HG03378 (cell line): ENCODE measurements at regions not wholly inside any gene's neighbourhood (a gene's known extent, or its start where the extent isn't known, plus 50 kb on each side); places are given as distances from the start of the nearest gene placed in this dataset.
"Not testable (repeated sequence)": the region's sequence is repeated elsewhere in the genome, so short reads cannot be mapped to it uniquely, and the experiment has no call there.

Experiments
- ATAC-seq: cut with Tn5 transposase; IDR thresholded peaks from one replicate; pipeline ENCODE4 v1.9.1; 2021; ENCODE audit warnings: mild to moderate bottlenecking, moderate library complexity; ENCODE audit not compliant: unreplicated experiment

GRCh38 chr5:27463446-27464149 lies 425.2 kb upstream of the CDH9 start:
- no peak for ATAC-seq

- no peak for ATAC-seq
Observed at GRCh38 chr5:27462936-27463335, 424.6 kb upstream of the CDH9 start.

DNA sequence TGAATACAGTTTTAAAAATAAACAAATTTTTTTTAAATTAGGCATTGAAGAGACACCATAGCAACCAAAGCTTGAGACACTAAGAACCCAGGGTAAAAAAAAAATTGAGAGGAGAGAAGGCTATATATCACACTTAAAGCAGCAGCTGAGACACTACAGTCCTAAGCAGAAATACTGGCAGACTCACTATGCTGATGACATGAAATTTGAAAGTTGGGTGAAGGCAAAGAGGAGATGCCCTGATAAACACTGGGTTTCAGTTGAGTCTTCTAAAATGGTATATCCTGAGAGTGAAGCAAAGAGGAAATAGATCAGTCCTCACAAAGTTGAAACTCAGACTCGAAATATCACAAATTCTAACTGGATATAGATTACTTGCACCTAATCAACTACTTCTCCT lies 419.9 kb upstream of the CDH9 start:
- no peak for ATAC-seq

- ATAC-seq: no peak
Observed at GRCh38 chr5:27451377-27451776, 413.0 kb upstream of the CDH9 start.

DNA sequence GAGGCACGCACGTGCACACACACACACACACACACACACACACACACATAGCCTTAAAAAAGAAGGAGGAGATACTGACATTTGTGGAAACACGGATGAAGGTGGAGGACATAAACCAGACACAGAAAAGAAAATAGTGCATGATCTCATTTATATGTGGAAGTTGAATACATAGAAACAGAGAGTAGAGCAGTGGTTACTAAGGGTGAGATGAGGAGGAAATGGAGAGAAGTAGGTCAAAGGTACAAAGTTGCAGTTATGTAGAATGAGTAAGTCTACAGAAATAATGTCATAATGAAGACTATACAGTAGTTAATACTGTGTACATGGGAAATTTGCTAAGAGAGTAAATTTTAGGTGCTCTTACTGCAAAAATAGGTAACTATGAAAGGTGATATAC lies 412.2 kb upstream of the CDH9 start:
- ATAC-seq: no peak

DNA sequence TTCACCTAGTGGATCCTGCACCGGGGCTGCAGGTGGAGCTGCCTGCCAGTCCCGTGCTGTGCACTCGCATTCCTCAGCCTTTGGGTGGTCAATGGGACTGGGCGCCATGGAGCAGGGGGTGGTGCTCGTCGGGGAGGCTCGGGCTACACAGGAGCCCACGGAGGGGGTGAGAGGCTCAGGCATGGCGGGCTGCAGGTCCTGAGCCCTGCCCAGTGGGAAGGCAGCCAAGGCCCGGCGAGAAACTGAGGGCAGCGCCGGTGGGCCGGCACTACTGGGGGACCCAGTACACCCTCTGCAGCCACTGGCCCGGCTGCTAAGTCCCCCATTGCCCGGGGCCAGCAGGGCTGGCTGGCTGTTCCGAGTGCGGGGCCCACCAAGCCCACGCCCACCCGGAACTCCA lies 401.0 kb upstream of the CDH9 start:
- ATAC-seq: not testable (repeated sequence)

- no peak for ATAC-seq
Observed at GRCh38 chr5:27437594-27438200, 399.3 kb upstream of the CDH9 start.

DNA sequence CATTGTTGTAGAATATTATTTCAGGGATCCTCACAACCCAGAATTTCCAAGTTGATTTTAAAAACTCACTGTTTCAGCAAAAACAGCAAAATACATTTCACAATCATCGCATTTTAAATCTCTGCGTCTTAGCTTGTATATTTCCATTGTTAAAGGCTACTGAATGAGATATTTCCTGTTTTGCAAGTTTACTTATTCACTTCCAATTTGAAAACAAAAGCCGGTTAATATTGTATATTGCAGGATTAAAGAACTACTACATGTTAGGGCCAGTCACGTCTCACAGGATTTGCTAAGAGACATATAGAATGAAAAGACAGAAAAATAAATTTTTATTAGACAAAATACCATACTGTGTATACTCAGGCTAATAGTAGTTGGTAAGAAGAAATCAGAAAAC lies 395.9 kb upstream of the CDH9 start:
- no peak for ATAC-seq

GRCh38 chr5:27414099-27414498 lies 375.7 kb upstream of the CDH9 start:
- no peak for ATAC-seq

GRCh38 chr5:27412384-27412783 lies 374.0 kb upstream of the CDH9 start:
- ATAC-seq: no peak

DNA sequence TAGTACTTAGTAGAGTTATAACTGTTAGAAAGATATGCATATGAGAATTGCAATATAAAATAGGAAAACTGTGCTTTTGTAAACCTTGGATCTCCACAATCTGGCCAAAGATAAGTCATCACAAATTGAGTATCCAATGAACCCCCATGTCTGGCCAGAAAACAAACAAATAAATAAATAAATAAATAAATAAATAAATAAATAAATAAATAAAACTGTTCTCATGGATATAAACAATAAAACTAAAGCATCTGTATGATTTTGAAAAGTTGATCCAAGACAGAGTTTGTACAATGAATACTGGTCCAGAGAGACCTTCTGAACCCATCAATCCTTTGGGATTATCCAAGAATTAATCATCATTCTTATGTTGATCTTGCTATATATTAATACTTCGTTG lies 367.6 kb upstream of the CDH9 start:
- ATAC-seq: no peak

DNA sequence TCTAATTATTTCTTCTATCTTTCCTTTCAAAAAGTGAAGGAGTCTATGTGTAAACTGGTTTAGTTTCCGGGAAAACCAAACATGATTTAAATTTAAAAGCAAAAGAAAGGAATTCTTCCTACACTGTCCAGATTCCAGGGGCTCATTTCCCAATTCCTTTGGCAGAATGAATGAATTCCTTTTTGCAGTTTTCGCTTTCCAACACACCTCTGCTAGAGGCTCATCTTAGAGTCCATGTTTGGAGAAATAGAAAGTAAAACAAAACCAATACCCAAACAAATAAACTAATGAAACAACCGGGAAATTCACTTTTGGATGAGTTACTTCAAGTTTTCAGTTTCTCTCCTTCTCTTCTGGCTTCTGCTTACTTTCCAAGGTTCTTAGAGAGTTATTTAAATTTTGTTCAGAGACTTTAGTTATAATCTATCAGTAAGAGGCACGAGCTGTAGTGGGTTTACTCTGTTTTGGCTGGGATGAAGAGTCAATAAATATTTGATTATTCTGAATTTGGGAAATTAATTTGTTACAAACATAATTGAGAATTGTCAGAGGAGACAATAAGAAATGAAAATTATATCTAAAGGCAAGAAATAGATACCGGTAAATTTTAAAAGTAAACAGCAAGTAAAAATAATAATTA lies 365.0 kb upstream of the CDH9 start:
- no peak for ATAC-seq

DNA sequence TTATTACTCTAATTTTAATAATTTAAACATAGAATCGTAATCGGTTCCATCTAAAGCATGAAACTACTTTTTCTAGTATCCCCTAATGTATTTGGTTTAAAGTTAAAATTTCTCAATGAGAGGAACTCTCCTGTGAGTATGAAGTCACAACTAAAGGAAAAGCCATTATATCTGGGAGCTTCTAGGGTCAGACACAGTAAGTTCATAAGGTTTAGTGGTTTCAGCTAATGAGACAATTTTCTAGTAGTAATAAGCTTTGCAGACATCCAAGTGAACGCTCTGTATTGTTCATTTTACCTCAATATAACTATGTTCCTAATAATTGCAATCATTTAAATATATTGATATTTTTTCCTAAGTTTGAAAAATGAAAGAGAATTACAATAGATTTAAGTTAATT lies 364.4 kb upstream of the CDH9 start:
- no peak for ATAC-seq

- ATAC-seq: no peak
Observed at GRCh38 chr5:27396998-27397397, 358.6 kb upstream of the CDH9 start.

GRCh38 chr5:27392716-27393115 lies 354.3 kb upstream of the CDH9 start:
- ATAC-seq: no peak

GRCh38 chr5:27389696-27390095 lies 351.3 kb upstream of the CDH9 start:
- no peak for ATAC-seq

- ATAC-seq: no peak
Observed at GRCh38 chr5:27388755-27389154, 350.4 kb upstream of the CDH9 start.

- ATAC-seq: no peak
Observed at GRCh38 chr5:27387535-27388073, 349.2 kb upstream of the CDH9 start.

DNA sequence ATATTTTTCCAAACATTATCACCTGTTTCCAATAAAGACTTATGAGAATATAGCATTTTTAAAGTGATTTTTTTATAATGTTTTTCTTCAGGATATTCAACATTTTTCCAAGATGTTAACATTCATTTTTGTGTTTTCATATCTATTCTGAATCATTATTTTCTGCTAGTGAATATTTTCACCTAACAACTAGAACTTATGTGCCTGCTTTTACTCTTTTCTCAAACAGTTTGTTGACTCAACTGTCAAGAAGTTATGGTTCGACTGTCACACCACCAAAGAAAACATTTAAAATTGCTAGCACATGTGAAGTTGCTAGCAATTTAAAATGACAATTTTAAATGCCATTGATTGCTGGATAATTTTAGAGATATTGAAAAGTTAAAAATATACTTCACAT lies 343.3 kb upstream of the CDH9 start:
- no peak for ATAC-seq

DNA sequence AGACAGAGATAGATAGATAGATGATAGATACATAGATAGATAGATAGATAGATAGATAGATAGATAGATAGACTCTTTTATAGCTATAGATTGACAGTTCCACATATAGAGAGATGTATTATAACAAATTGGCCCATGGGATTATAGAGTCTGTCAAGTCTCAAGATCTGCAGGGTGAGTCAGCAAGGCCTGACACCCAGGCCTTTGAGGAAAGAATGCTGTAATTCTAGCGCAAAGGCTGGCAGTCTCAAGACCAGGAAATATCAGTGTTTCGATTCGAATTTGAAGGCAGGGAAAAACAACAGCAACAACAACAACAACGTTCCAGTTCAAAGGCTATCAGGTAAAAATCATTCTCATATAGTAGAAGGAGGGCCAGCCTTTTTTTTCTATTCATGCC lies 339.2 kb upstream of the CDH9 start:
- ATAC-seq: no peak

DNA sequence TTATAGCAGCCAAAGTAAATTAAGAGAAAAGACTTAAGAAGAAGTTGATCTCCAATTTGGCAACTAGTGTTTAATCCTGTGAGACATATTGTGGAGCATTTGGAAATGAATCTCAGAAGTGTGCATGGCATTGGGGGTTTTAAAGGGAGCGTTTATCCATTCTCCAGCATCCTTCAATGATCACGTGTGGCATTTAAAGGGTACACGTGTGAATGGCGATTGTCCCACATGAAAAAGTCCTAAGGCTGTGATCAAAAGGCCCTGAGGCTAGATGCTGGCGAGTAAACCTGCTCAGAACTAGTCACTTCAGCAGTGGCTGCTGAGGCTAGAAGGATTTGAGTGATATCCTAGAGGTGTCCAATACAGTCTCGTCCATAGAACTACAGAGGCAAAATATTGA lies 315.6 kb upstream of the CDH9 start:
- no peak for ATAC-seq

DNA sequence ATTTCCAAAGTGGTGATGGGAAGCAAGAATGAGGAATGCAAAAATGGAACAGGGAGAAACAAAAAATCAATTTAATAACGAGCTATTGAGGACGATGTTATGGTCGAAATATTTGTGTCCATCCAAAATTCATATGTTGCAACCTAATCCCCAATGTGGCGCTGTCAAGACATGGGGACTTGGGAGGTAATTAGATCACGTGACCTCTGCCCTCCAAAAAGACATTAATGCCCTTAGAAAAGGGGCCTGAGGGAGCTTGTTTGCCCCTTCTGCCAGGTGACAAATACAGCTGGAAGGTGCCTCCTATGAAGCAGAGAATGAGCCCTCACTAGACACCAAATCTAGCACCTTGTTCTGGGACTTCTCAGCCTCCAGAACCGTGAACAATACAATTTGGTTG lies 315.2 kb upstream of the CDH9 start:
- no peak for ATAC-seq
